Right lobe of liver (tissue), 4 donors: ENCODE measurements at regions not wholly inside any gene's neighbourhood (a gene's known extent, or its start where the extent isn't known, plus 50 kb on each side); places are given as distances from the start of the nearest gene placed in this dataset.

ENCODE experiments used
- POLR2A ChIP-seq: fragments of 450-650 bp; IDR thresholded peaks from one replicate; pipeline ENCODE4 v1.6.1; 2017; ENCODE audit warnings: antibody characterized with exemption, mild to moderate bottlenecking
- TF ChIP-seq, protein P1 (sequence below), 4 donors: fragments of 200-600 bp in 3 of 4; fragments of 450-650 bp in 1 of 4; IDR thresholded peaks; one replicate each; pipeline versions ENCODE4 v1.5.1 to v1.8.0; 2016 to 2022; ENCODE audit warnings: antibody characterized with exemption in 4 of 4, mild to moderate bottlenecking in 2 of 4
- donor health status: DM: no; HTN: no; CAD: no.
- donor health status: DM: no; HTN: no; CAD: no.
- donor health status: DM: no; HTN: yes; CAD: no.

GRCh38 chr5:155129513-155129880 is 115.9 kb downstream of the KIF4B start:
- TF ChIP-seq, protein P1, sequence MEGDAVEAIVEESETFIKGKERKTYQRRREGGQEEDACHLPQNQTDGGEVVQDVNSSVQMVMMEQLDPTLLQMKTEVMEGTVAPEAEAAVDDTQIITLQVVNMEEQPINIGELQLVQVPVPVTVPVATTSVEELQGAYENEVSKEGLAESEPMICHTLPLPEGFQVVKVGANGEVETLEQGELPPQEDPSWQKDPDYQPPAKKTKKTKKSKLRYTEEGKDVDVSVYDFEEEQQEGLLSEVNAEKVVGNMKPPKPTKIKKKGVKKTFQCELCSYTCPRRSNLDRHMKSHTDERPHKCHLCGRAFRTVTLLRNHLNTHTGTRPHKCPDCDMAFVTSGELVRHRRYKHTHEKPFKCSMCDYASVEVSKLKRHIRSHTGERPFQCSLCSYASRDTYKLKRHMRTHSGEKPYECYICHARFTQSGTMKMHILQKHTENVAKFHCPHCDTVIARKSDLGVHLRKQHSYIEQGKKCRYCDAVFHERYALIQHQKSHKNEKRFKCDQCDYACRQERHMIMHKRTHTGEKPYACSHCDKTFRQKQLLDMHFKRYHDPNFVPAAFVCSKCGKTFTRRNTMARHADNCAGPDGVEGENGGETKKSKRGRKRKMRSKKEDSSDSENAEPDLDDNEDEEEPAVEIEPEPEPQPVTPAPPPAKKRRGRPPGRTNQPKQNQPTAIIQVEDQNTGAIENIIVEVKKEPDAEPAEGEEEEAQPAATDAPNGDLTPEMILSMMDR (IDR thresholded peaks at IDR 0.05): no peak
- no peak for TF ChIP-seq POLR2A
